GM18861 (cell line): ENCODE measurements at regions not wholly inside any gene's neighbourhood (a gene's known extent, or its start where the extent isn't known, plus 50 kb on each side); places are given as distances from the start of the nearest gene placed in this dataset.

Source experiments
- ATAC-seq: cut with Tn5 transposase; IDR thresholded peaks from one replicate; pipeline ENCODE4 v1.9.1; 2021; ENCODE audit not compliant: unreplicated experiment

- ATAC-seq: no peak
Observed at GRCh38 chr14:87073880-87074570, 919.0 kb downstream of the GALC start.

DNA sequence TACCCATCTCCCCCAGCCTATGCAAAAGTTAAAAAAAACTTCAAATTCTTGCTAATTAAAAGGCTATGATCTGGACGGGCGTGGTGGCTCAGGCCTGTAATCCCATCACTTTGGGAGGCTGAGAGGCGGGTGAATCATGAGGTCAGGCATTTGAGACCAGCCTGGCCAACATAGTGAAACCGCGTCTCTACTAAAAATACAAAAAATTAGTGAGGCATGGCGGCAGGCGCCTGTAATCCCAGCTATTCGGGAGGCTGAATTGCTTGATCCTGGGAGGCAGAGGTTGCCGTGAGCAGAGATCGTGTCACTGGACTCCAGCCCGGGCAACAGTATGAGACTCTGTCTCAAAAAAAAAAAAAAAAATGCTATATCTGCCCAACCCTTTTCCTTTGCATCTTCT is 925.4 kb downstream of the GALC start:
- ATAC-seq: no peak

DNA sequence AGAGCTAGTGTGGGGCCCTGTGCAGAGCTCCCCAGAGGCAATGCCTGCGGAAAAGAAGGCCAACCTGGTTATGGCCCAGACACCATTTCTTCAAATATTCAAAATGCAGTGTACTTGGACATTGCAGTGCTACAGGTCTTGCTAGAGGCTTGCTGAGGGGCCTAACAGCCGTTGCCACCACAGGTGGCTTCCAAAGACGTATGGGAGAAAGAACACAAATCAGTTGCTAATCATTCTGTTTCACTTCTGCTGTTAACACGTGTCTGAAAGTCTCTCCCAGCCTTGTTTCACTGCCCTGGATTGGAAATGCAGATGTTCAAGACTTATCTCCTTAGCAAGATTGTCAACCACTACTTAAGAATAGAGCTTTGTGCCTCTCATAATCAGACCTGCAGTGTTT is 925.9 kb downstream of the GALC start:
- ATAC-seq: no peak

DNA sequence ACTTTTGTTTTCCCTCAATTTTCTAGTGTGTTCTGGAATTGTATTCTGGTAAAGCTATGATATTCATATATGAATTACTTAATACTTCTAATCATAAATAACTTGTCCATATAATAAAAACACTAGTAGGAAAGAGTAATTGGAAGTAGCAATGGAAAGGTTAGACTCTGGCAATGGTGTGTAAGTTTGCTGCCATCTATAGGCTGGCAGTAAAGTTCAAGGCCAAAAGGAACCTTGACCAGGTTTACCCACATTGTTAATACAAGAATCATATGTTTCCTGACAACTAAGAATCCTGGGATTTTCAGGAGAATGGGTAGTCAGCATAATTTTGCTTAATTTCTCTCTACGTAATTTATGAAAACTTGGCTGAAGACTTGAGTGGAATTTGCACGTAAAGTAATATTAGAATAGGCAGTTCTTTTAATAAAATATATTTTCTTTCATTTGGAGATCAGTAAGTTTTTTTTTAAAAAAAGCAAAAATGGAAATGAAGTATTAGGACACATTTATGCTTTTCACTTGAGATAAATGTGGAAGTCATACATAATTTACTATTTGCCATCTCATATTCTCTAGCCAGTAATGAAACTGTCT is 926.7 kb downstream of the GALC start:
- no peak for ATAC-seq

DNA sequence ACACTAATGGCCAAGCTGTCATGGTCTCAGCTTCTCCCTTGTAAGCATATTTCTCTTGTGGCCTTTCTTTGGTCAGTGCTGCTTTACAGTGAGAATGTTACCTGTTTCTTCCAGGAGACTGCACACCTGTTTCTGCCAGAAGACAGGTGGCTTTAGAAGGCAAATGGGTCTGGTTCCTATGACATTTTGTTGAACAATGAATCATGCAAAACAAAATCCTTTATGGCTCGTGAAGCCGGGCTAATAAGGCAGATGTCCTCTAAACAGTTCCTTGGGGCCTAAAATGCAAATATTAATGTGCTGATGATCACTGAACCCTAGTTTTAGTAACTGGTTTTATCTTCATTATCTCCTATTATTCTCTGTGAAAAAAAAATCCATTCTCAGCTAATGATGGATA is 927.6 kb downstream of the GALC start:
- no peak for ATAC-seq

- no peak for ATAC-seq
Observed at GRCh38 chr14:87063181-87063580, 929.8 kb downstream of the GALC start.

GRCh38 chr14:87060405-87060804 is 932.6 kb downstream of the GALC start:
- ATAC-seq: no peak

DNA sequence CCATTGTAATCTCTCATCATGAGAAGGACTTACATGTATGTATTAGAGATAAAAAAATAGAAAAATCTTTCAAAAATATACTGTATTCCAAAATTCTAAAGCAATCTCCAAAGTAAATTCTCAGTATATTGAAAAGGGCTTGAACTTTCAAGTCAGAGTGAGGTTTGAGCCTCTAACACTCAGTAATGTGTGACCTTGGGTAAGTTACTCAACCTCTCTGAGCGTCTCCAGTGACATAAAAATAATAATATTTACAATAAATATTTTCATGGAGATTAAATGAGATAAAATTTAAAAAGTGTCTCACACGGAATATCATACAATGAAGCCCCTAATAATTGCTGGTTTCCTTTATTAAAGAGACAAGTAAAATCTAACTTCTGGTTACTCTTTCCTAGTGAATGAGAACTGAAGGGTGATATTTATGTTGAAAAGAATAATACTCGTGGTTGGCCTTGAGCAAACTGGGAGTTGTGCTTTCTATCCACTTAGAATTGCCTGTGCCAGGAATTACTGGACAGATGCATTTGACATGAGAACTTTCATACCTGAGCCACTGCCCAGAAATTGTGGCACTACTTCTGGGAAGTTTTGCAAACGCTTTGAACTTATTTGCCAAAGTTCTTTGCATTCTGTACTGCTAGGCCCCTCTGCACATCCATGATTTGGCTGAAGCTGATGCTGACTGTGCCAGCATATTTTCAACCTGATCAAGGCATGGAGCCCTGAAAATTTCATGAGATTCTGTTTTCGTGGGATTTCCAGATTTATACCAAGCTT is 933.7 kb downstream of the GALC start:
- ATAC-seq: no peak

DNA sequence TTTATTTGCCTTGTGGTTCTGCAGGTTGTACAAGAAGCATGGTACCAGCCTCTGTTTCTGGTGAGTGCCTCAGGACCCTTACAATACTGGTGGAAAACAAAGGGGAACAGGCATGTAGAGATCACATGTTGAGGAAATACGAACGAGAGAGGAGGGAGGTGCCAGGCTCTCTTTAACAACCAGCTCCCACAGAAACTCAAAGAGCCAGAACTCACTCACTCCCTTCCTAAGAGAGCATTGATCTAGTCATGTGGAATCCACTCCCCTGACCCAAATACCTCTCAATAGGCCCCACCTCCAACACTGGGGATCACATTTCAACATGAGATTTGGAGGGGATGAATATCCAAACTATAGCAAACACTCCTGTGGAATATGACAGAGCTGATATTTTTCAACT is 938.0 kb downstream of the GALC start:
- ATAC-seq: no peak

GRCh38 chr14:87052646-87053225 is 940.2 kb downstream of the GALC start:
- ATAC-seq: no peak

DNA sequence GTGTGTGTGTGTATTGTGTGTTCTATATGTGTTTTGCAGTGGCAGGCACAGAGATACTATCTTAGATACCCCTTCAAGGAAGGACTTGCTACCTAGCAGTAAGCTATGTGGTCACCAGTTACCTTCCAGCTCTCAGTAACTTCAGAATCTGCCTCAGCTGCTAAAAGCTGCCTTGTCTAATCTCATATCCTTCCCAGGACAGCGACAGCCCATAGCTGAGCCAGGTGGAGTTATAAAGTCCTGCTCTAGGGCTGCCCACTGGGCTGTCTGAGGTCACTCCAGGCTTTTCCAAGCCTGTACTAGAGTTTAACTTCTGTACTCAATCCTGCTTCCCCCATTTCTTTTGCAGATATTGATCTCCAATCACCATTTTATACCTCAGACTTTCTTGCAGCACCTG is 942.6 kb downstream of the GALC start:
- ATAC-seq: no peak

- peak; percentile 49 for ATAC-seq
Observed at GRCh38 chr14:87049950-87050349, 943.0 kb downstream of the GALC start.

DNA sequence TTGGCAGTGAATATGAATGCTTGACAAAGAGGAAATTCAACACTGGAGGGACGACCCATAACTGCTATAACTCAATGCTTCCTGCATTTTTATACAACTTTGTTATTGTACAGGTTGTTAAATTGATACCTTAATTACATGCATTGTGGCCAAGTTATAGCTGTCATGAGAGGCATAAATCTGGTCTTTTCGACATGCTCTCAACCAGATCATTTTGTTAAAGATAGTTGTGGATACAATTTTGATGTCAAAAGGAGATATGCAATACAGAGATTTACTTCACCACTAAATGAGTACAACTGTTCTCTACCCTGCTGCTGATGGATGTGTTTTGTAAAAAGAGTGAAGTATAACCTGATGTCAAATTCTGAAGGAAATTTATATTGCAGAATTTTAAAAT is 946.0 kb downstream of the GALC start:
- ATAC-seq: no peak

GRCh38 chr14:87045956-87046355 is 947.0 kb downstream of the GALC start:
- ATAC-seq: no peak

- ATAC-seq: no peak
Observed at GRCh38 chr14:87045246-87045645, 947.7 kb downstream of the GALC start.

GRCh38 chr14:87044807-87045206 is 948.2 kb downstream of the GALC start:
- no peak for ATAC-seq

GRCh38 chr14:87043667-87044200 is 949.2 kb downstream of the GALC start:
- no peak for ATAC-seq

DNA sequence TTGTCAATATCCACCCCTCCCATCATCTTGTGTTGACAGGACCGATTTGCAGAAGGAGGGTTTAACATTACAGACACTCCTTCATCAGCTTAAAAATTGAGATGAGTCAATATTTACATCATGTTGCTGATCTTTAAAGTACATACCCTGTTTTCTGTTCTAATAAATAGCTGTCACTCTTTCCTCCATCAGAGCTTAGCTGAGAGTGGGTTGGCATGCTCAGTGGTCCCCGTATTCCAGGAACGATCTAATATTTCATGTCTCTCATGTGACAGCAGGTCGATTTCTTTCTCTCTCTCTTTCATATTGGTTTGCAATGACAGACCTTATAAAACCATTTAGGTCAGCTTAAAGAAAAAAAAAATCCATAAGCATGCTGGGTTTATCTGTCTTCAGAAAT is 950.6 kb downstream of the GALC start:
- no peak for ATAC-seq

GRCh38 chr14:87041290-87042020 is 951.5 kb downstream of the GALC start:
- ATAC-seq: no peak

- ATAC-seq: no peak
Observed at GRCh38 chr14:87034680-87035079, 958.3 kb downstream of the GALC start.

- ATAC-seq: no peak
Observed at GRCh38 chr14:87030197-87030596, 962.8 kb downstream of the GALC start.
